Loucy (cell line): ENCODE measurements at regions not wholly inside any gene's neighbourhood (a gene's known extent, or its start where the extent isn't known, plus 50 kb on each side); places are given as distances from the start of the nearest gene placed in this dataset.

Experiments
- H2AFZ ChIP-seq: fragments of 200-600 bp; sonication (generic); 2 replicates; pipeline ENCODE4 v1.6.0; 2016; ENCODE audit warnings: antibody characterized with exemption, mild to moderate bottlenecking, low read length, moderate library complexity
- H3F3A ChIP-seq: fragments of 200-600 bp; 2 replicates; pipeline ENCODE4 v1.6.0; 2016; ENCODE audit warnings: antibody characterized with exemption, low read depth, mild to moderate bottlenecking
- H3K27me3 ChIP-seq: fragments of 200-600 bp; sonication (generic); 2 replicates; pipeline ENCODE4 v1.6.1; 2014; ENCODE audit warnings: low read length, mild to moderate bottlenecking; ENCODE audit not compliant: insufficient read depth, poor library complexity, severe bottlenecking
- H3K36me3 ChIP-seq: fragments of 200-600 bp; sonication (generic); 2 replicates; pipeline ENCODE4 v1.6.1; 2016; ENCODE audit warnings: low read length; ENCODE audit not compliant: insufficient read depth
- H3K4me1 ChIP-seq: fragments of 200-600 bp; sonication (generic); 2 replicates; pipeline ENCODE4 v1.5.1; 2014; ENCODE audit warnings: low read length, mild to moderate bottlenecking; ENCODE audit not compliant: insufficient read depth, poor library complexity, severe bottlenecking
- H3K4me2 ChIP-seq: fragments of 200-600 bp; sonication (generic); 2 replicates; pipeline ENCODE4 v1.6.0; 2014; ENCODE audit warnings: antibody characterized with exemption, low read length, low read depth, mild to moderate bottlenecking; ENCODE audit not compliant: poor library complexity, severe bottlenecking
- H3K4me3 ChIP-seq: fragments of 200-600 bp; sonication (generic); 2 replicates; pipeline ENCODE4 v1.5.1; 2014; ENCODE audit warnings: low read length, mild to moderate bottlenecking, mixed read lengths; ENCODE audit not compliant: poor library complexity, severe bottlenecking
- H3K79me2 ChIP-seq: fragments of 200-600 bp; sonication (generic); 2 replicates; pipeline ENCODE4 v1.6.1; 2014; ENCODE audit warnings: low read length; ENCODE audit not compliant: insufficient read depth
- H3K9ac ChIP-seq: fragments of 200-600 bp; sonication (generic); 2 replicates; pipeline ENCODE4 v1.6.0; 2014; ENCODE audit warnings: mild to moderate bottlenecking, low read depth, low read length, moderate library complexity; ENCODE audit not compliant: poor library complexity, severe bottlenecking
- H3K9me2 ChIP-seq: fragments of 200-600 bp; sonication (generic); replicated peaks from 2 replicates; pipeline ENCODE4 v1.6.1; 2016; ENCODE audit warnings: low read depth, low read length, mixed read lengths
- H3K9me3 ChIP-seq: fragments of 200-600 bp; sonication (generic); 2 replicates; pipeline ENCODE4 v1.6.1; 2014; ENCODE audit warnings: mild to moderate bottlenecking, antibody characterized with exemption, low read length, low read depth; ENCODE audit not compliant: insufficient read depth
- H4K20me1 ChIP-seq: fragments of 200-600 bp; sonication (generic); 2 replicates; pipeline ENCODE4 v1.6.0; 2014; ENCODE audit warnings: antibody characterized with exemption, low read length, mild to moderate bottlenecking; ENCODE audit not compliant: insufficient read depth, poor library complexity, severe bottlenecking
- EZH2phosphoT487 ChIP-seq: fragments of 200-600 bp; IDR thresholded peaks from 2 replicates; pipeline ENCODE4 v1.6.1; 2018; ENCODE audit warnings: antibody characterized with exemption, mild to moderate bottlenecking, moderate library complexity, borderline replicate concordance
- TF ChIP-seq, protein P1 (sequence below): fragments of 200-600 bp; sonication (generic); conservative IDR thresholded peaks from 2 replicates; pipeline ENCODE4 v1.5.1; 2014; ENCODE audit warnings: mild to moderate bottlenecking, antibody characterized with exemption, low read length

GRCh38 chr6:106913111-106913510, 61.4 kb downstream of the CD24 start:
- Histone ChIP-seq H3K79me2 (no peaks in the 10 kb centered on the region), H3F3A (no peaks in the 10 kb centered on the region), H2AFZ (no peak overlapping the region), H3K4me1 (no peaks in the 10 kb centered on the region), H3K9me2 (no peaks in the 10 kb centered on the region), H3K9ac (no peak overlapping the region), H4K20me1 (no peaks in the 10 kb centered on the region), H3K4me3 (no peak overlapping the region), H3K27me3 (no peaks in the 10 kb centered on the region), H3K9me3 (0 out of 2 replicates have a peak, but pooled peaks cover 3% of the 10 kb centered on the region), H3K36me3 (no peaks in the 10 kb centered on the region), H3K4me2 (no peak overlapping the region)
- TF ChIP-seq, protein P1, sequence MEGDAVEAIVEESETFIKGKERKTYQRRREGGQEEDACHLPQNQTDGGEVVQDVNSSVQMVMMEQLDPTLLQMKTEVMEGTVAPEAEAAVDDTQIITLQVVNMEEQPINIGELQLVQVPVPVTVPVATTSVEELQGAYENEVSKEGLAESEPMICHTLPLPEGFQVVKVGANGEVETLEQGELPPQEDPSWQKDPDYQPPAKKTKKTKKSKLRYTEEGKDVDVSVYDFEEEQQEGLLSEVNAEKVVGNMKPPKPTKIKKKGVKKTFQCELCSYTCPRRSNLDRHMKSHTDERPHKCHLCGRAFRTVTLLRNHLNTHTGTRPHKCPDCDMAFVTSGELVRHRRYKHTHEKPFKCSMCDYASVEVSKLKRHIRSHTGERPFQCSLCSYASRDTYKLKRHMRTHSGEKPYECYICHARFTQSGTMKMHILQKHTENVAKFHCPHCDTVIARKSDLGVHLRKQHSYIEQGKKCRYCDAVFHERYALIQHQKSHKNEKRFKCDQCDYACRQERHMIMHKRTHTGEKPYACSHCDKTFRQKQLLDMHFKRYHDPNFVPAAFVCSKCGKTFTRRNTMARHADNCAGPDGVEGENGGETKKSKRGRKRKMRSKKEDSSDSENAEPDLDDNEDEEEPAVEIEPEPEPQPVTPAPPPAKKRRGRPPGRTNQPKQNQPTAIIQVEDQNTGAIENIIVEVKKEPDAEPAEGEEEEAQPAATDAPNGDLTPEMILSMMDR, result no peak
- TF ChIP-seq EZH2phosphoT487, result no peak

DNA sequence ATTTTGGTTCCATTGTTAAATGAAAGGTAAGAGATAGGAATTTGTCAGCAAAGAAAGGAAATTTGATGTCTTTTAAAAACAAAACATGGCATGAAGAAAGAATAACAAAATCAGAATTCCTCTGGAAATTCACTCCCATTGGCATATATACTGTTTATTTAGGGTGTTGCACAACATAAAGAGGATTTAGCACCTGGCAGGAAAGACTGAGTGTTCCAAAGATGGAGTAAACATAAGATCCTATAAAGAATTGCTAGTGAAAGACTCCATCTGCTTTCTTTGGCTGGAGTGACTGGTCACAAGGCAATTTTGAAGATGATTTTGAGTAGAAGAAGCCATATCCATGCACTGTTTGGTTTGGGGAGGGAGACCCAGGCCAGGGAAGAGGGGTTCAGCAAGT, 62.4 kb downstream of the CD24 start:
- TF ChIP-seq, protein P1, result no peak
- no peak for TF ChIP-seq EZH2phosphoT487
- H3K36me3 ChIP-seq, result no peaks in the 10 kb centered on the region

DNA sequence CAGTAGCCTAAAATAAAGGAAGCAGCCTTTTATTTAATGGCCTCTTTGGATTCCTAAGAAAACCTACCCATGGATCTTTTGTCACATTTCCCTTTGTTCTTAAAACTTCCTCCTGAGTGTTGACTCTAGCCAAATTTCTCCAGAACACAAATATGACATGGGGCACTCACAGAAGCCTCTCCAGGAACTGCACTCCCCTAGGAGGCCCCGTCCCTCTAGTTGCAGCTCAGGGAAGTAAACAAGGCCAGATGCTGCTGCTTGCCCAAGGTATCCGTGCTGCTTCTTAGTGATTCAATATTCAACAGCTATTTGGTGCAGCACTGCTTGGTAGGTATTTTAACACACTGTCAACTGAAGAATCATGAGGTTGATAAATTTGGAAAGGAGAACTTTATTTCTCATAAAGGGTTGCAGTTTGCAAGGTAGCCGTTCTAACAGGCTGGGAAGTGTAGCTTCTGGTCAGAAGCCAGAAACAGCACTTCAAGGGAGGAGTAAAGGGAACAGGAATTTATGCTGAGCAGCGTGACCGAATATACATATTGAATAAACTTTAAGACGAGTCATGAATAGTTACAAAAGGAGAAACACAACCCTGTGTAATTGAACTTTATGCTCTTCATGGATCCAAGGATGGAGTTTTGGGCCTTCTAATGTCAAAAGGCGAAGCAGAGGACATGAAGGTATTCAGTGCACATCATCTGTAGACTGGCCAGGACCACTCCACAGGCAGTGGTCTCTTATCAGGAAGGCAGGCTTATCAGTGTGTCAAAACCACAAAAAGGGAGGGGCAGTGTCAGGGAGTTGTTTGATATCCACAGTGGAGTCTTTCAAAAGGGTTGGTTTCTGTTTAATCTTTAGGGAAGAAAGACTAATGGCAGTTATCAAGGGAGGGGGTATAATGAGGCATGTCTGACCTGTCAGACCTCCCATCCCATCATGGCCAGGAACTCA, 63.3 kb downstream of the CD24 start:
- Histone ChIP-seq H3K4me1 (no peaks in the 10 kb centered on the region), H3K9ac (no peak overlapping the region), H3K79me2 (no peaks in the 10 kb centered on the region), H3K36me3 (no peaks in the 10 kb centered on the region), H3K4me3 (no peak overlapping the region), H4K20me1 (no peaks in the 10 kb centered on the region), H3K4me2 (no peak overlapping the region), H3K27me3 (no peaks in the 10 kb centered on the region), H3K9me3 (0 out of 2 replicates have a peak, but pooled peaks cover 3% of the 10 kb centered on the region), H3F3A (no peaks in the 10 kb centered on the region), H2AFZ (no peak overlapping the region), H3K9me2 (no peaks in the 10 kb centered on the region)
- TF ChIP-seq EZH2phosphoT487, result no peak
- TF ChIP-seq, protein P1, result no peak

More for the DNA sequence above, 62.4 kb downstream of the CD24 start:
- Histone ChIP-seq H3K4me1 (no peaks in the 10 kb centered on the region), H3K9ac (no peak overlapping the region), H3K27me3 (no peaks in the 10 kb centered on the region), H4K20me1 (no peaks in the 10 kb centered on the region), H3K9me3 (0 out of 2 replicates have a peak, but pooled peaks cover 3% of the 10 kb centered on the region), H3F3A (no peaks in the 10 kb centered on the region), H3K4me3 (no peak overlapping the region), H3K9me2 (no peaks in the 10 kb centered on the region), H3K4me2 (no peak overlapping the region), H3K79me2 (no peaks in the 10 kb centered on the region), H2AFZ (no peak overlapping the region)
